ENCODE measurements at regions not wholly inside any gene's neighbourhood (a gene's known extent, or its start where the extent isn't known, plus 50 kb on each side); places are given as distances from the start of the nearest gene placed in this dataset.

DNA sequence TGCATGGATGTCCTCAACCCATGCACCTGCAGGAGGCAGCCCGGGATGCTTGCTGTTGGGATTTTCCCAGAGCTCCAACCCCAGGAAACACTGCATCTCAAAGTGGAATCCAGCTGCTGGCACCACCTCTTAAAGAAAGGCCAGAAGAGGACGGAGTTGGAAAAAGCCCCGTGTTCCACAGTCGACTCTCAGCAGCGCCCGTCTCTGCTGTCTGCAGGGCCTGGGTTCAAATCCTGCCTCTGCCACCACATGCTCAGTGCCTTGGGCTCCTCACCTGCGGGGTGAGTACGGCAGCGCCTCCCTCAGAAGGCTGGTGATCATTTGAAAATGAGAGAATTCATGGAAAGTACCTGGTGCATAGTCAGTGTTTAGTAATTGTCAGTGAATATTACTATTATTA lies 65.6 kb upstream of the ZNF716 start:
- no peaks in the 10 kb centered on the region for H3K4me1 Mint-ChIP-seq (ENCODE audit: low read depth, unreplicated experiment)
- no peak overlapping the region for H3K4me3 Mint-ChIP-seq (ENCODE audit: low read depth, unreplicated experiment)
- CTCF ChIA-PET = no interaction called here
- no peaks in the 10 kb centered on the region for H3K36me3 Mint-ChIP-seq (ENCODE audit: insufficient read depth, unreplicated experiment)
- H3K27me3 Mint-ChIP-seq (ENCODE audit: unreplicated experiment) = no peaks in the 10 kb centered on the region
- H3K27ac Mint-ChIP-seq (ENCODE audit: unreplicated experiment) = no peak overlapping the region
- TF ChIP-seq, protein P1, sequence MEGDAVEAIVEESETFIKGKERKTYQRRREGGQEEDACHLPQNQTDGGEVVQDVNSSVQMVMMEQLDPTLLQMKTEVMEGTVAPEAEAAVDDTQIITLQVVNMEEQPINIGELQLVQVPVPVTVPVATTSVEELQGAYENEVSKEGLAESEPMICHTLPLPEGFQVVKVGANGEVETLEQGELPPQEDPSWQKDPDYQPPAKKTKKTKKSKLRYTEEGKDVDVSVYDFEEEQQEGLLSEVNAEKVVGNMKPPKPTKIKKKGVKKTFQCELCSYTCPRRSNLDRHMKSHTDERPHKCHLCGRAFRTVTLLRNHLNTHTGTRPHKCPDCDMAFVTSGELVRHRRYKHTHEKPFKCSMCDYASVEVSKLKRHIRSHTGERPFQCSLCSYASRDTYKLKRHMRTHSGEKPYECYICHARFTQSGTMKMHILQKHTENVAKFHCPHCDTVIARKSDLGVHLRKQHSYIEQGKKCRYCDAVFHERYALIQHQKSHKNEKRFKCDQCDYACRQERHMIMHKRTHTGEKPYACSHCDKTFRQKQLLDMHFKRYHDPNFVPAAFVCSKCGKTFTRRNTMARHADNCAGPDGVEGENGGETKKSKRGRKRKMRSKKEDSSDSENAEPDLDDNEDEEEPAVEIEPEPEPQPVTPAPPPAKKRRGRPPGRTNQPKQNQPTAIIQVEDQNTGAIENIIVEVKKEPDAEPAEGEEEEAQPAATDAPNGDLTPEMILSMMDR (IDR thresholded peaks at IDR 0.05; ENCODE audit: unreplicated experiment) = no peak
- DNase-seq = no peak
- peaks cover 24% of the 10 kb centered on the region for H3K9me3 Mint-ChIP-seq (ENCODE audit: low read depth, unreplicated experiment)
- BruUV-seq (replicated peaks) = no TSS peak
- intact Hi-C loops (cut with micrococcal nuclease; ENCODE audit: unreplicated experiment) = no loop called here

- TF ChIP-seq, protein P1 (IDR thresholded peaks at IDR 0.05; ENCODE audit: unreplicated experiment) = no peak
- no peaks in the 10 kb centered on the region for H3K36me3 Mint-ChIP-seq (ENCODE audit: insufficient read depth, unreplicated experiment)
- CTCF ChIA-PET = no interaction called here
- no peaks in the 10 kb centered on the region for H3K27me3 Mint-ChIP-seq (ENCODE audit: unreplicated experiment)
- no peak overlapping the region for H3K27ac Mint-ChIP-seq (ENCODE audit: unreplicated experiment)
- no TSS peak for BruUV-seq (replicated peaks)
- H3K4me3 Mint-ChIP-seq (ENCODE audit: low read depth, unreplicated experiment) = no peak overlapping the region
- DNase-seq = no peak
- peaks cover 27% of the 10 kb centered on the region for H3K9me3 Mint-ChIP-seq (ENCODE audit: low read depth, unreplicated experiment)
- no peaks in the 10 kb centered on the region for H3K4me1 Mint-ChIP-seq (ENCODE audit: low read depth, unreplicated experiment)
- intact Hi-C loops (cut with micrococcal nuclease; ENCODE audit: unreplicated experiment) = no loop called here
Observed at GRCh38 chr7:57385668-57386067, 64.3 kb upstream of the ZNF716 start.

- no peaks in the 10 kb centered on the region for H3K36me3 Mint-ChIP-seq (ENCODE audit: insufficient read depth, unreplicated experiment)
- BruUV-seq (replicated peaks) = no TSS peak
- H3K9me3 Mint-ChIP-seq (ENCODE audit: low read depth, unreplicated experiment) = peaks cover 17% of the 10 kb centered on the region
- TF ChIP-seq, protein P1 (IDR thresholded peaks at IDR 0.05; ENCODE audit: unreplicated experiment) = no peak
- no peaks in the 10 kb centered on the region for H3K4me1 Mint-ChIP-seq (ENCODE audit: low read depth, unreplicated experiment)
- no peak overlapping the region for H3K4me3 Mint-ChIP-seq (ENCODE audit: low read depth, unreplicated experiment)
- CTCF ChIA-PET = no interaction called here
- intact Hi-C loops (cut with micrococcal nuclease; ENCODE audit: unreplicated experiment) = no loop called here
- no peak for DNase-seq
- no peaks in the 10 kb centered on the region for H3K27me3 Mint-ChIP-seq (ENCODE audit: unreplicated experiment)
- H3K27ac Mint-ChIP-seq (ENCODE audit: unreplicated experiment) = no peak overlapping the region
Observed at GRCh38 chr7:57388761-57389160, 61.2 kb upstream of the ZNF716 start.

GRCh38 chr7:57398548-57398947 lies 51.4 kb upstream of the ZNF716 start:
- Mint-ChIP-seq H3K36me3 (ENCODE audit: insufficient read depth, unreplicated experiment) (no peaks in the 10 kb centered on the region), H3K27ac (ENCODE audit: unreplicated experiment) (no peak overlapping the region), H3K9me3 (ENCODE audit: low read depth, unreplicated experiment) (peaks cover 11% of the 10 kb centered on the region), H3K4me3 (ENCODE audit: low read depth, unreplicated experiment) (no peak overlapping the region), H3K4me1 (ENCODE audit: low read depth, unreplicated experiment) (no peaks in the 10 kb centered on the region), H3K27me3 (ENCODE audit: unreplicated experiment) (no peaks in the 10 kb centered on the region)
- intact Hi-C loops (cut with micrococcal nuclease; ENCODE audit: unreplicated experiment) = no loop called here
- no peak for DNase-seq
- CTCF ChIA-PET = no interaction called here
- no TSS peak for BruUV-seq (replicated peaks)
- TF ChIP-seq, protein P1 (IDR thresholded peaks at IDR 0.05; ENCODE audit: unreplicated experiment) = no peak
